Rectal smooth muscle tissue (tissue), 1 donor: ENCODE measurements at regions not wholly inside any gene's neighbourhood (a gene's known extent, or its start where the extent isn't known, plus 50 kb on each side); places are given as distances from the start of the nearest gene placed in this dataset.

Experiments used
- H3K27ac ChIP-seq: one replicate; pipeline ENCODE4 v1.7.0; 2013; ENCODE audit warnings: low read depth, low read length, inconsistent platforms
- H3K27me3 ChIP-seq: one replicate; pipeline ENCODE4 v1.7.0; 2013; ENCODE audit warnings: low read length; ENCODE audit not compliant: control insufficient read depth, insufficient read depth
- H3K36me3 ChIP-seq: one replicate; pipeline ENCODE4 v1.7.0; 2013; ENCODE audit warnings: low read length; ENCODE audit not compliant: control insufficient read depth, insufficient read depth
- H3K4me1 ChIP-seq: one replicate; pipeline ENCODE4 v1.7.0; 2013; ENCODE audit warnings: low read length; ENCODE audit not compliant: control insufficient read depth, insufficient read depth
- H3K4me3 ChIP-seq: one replicate; pipeline ENCODE4 v1.7.0; 2013; ENCODE audit warnings: low read length
- H3K9ac ChIP-seq: one replicate; pipeline ENCODE4 v1.7.0; 2013; ENCODE audit warnings: low read length

DNA sequence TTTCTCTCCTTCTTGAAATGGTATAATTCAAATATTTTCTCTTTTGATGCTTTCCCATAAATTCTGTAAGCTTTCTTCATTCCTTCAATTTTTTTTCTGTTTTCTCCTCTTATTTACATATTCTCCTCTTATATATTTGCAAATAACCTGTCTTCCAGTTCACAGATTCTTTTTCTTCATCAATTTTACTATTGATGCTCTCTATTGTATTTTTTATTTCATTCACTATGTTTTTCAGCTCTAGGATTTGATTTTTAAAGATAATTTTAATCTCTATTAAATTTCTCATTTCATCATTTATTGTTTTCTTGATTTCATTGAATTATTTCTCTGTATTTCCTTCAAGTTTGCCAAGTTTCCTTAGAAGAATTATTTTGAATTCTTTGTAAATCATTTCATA is 54.0 kb upstream of the PRPS1L1 start:
- no peaks in the 10 kb centered on the region for H3K36me3 ChIP-seq
- no peak overlapping the region for H3K9ac ChIP-seq
- H3K27me3 ChIP-seq, result no peaks in the 10 kb centered on the region
- H3K27ac ChIP-seq, result no peak overlapping the region
- H3K4me3 ChIP-seq, result no peak overlapping the region
- no peaks in the 10 kb centered on the region for H3K4me1 ChIP-seq

DNA sequence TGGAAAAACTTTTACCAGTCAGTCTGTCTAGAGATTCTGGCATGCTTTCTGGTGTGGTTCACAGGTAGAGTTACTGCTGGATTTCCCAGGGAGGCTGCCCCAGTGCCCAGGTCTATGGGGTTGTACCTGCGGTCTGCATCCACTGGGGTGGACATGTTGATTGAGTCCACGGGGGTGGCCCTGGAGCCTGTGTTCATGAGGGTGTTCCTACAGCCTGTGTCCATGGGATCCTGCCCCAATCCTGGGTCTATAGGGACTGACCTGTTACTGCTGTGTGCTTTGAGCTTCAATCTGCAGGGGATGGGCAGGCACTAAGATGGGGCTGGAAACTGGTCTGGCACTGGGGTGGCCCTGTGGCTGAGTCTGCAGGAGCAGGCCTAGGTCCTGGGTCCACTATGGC is 54.5 kb upstream of the PRPS1L1 start:
- no peaks in the 10 kb centered on the region for H3K36me3 ChIP-seq

DNA sequence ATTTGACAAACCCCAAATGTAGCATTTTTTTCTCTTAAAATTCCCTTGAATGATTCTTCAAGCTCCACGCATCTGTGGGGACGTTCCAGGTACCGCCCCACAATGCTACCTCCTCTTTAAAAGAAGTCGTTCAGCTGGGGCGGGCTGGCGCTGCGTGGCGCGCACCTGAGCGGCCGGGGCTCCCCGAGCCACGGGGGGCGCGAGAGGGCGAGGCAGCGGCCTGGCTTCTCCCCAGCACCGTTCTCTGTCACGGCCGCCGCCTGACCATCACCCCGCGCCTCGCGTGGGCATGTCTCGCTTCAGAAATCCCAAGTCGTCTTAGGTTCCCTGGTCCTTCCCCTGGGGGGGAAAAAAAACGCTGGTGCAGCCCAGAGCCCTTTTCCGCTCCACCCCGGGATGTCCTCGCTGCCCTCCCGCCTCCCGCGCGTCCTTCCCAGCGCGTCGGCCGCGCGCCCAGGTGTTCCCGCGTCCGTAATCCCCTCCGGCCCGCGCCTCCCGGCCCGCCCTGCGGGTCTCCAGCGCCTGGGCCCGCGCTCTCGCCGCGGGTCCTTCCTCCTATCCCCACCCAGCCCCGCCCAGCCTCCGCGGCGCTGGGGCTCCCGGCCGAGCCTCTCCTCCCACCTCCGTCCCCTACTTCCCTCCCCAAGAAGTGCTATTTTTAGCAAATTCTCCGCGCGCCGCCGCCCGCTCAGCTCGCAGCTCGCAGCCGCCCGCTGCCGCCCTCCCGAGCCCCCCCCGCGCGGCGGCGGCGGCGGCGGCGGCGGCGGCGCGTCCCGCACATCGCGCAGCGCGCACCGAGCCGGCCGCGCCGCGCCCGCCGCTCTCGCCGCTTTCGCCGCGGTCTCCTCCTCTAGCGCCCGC is 58.7 kb upstream of the PRPS1L1 start:
- Histone ChIP-seq H3K27me3 (no peaks in the 10 kb centered on the region), H3K9ac (no peak overlapping the region), H3K4me3 (peak overlapping the region; percentile 74), H3K27ac (peak overlapping the region; percentile 28), H3K36me3 (no peaks in the 10 kb centered on the region), H3K4me1 (no peaks in the 10 kb centered on the region)

More for the DNA sequence above, 54.5 kb upstream of the PRPS1L1 start:
- Histone ChIP-seq H3K9ac (no peak overlapping the region), H3K4me1 (no peaks in the 10 kb centered on the region), H3K27ac (no peak overlapping the region), H3K4me3 (no peak overlapping the region), H3K27me3 (no peaks in the 10 kb centered on the region)

DNA sequence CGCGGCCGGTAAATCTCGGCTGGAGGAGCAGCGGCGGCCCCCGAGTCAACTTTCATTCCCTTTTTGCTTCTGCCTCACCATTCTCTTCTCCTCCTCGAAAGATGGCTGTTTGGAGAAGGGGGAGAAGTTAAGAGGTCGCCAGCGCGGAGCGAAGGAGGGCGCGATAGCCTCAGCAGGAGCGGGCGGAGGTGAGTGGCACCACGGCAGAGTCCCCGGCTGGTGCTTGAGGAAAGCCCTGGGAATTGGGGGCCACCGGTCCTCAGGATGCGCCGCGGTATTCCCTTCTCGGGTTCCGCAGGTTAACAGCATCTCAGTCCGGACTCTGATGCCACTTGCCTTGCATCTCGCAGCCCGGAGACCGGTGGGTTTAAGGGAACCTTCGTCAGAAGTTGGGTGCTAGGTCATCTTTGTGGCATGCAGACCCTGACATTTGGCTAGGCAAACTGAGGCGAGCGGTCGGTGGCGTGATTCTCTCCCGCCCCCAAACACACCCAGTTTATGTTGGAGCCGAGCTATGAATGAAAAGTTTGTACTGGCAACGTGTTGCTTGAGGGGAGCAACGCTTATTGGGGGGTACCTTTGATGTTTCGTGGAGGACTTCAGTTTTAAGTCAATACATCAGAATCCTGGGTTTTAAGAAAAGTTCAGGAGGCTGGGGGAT is 59.5 kb upstream of the PRPS1L1 start:
- Histone ChIP-seq H3K4me3 (peak overlapping the region; percentile 67), H3K4me1 (no peaks in the 10 kb centered on the region), H3K36me3 (no peaks in the 10 kb centered on the region), H3K9ac (no peak overlapping the region), H3K27me3 (no peaks in the 10 kb centered on the region), H3K27ac (no peak overlapping the region)

DNA sequence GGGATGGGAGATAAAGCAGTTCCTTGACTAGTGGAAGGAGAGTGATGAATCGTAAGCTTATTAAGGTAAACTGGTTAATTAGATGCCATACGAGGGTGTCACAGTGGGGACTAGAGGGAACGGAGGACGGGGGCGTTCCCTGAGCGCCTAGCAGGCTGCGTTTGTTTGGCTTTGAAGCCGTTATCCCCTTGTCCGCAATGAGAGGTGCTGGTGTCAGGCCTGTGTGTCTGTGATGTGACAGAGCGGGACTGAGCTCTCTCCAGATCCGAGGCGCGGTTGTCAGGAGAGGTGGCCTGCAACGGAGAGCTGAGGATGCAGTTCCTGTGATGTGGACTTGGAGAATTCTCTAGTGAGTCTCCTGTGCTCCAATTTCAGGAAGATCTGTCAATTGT is 60.0 kb upstream of the PRPS1L1 start:
- no peaks in the 10 kb centered on the region for H3K27me3 ChIP-seq
- H3K4me1 ChIP-seq, result no peaks in the 10 kb centered on the region
- peak overlapping the region; percentile 67 for H3K4me3 ChIP-seq
- H3K36me3 ChIP-seq, result no peaks in the 10 kb centered on the region
- no peak overlapping the region for H3K27ac ChIP-seq
- no peak overlapping the region for H3K9ac ChIP-seq

DNA sequence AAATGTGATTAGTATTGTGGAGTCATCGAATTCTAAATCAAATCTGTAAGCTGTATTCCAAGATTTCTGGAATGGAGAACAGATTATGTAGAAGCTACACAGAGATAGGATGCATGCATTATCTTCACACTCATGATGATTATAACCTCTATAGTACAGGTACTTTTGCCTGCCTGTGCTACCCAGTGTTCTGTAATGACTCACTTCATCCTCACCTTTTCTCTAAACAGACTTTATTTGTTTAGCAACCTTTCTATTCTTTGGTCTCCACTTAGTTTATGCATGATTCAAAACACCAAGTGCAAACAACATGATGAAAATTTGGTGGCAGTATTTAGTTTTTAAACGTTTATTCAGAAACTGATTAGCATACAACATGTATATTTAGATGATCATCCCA is 68.4 kb upstream of the PRPS1L1 start:
- Histone ChIP-seq H3K27me3 (no peaks in the 10 kb centered on the region), H3K36me3 (no peaks in the 10 kb centered on the region), H3K9ac (no peak overlapping the region), H3K27ac (no peak overlapping the region), H3K4me3 (no peak overlapping the region), H3K4me1 (no peaks in the 10 kb centered on the region)

DNA sequence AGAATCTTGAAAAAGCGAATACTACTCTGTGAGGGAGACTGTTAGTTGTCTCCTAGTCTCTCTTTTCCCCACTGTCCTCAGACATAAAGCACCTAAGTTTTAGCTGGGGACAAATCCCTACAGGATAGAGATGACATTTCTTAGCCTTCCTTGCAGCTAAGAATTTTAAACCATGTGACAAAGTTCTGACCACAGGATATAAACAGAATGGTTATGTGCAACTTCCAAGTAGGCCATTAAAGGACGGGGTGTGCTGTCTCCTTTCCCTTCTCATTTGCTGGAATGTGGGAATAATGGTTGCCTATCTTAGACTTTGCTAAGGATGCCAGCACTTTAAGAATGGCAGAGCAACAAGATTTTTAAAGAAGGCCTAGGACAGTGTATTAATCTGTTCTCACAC is 74.9 kb upstream of the PRPS1L1 start:
- H3K9ac ChIP-seq, result no peak overlapping the region
- H3K36me3 ChIP-seq, result no peaks in the 10 kb centered on the region
- H3K27ac ChIP-seq, result no peak overlapping the region
- H3K4me1 ChIP-seq, result no peaks in the 10 kb centered on the region
- H3K27me3 ChIP-seq, result no peaks in the 10 kb centered on the region
- no peak overlapping the region for H3K4me3 ChIP-seq

DNA sequence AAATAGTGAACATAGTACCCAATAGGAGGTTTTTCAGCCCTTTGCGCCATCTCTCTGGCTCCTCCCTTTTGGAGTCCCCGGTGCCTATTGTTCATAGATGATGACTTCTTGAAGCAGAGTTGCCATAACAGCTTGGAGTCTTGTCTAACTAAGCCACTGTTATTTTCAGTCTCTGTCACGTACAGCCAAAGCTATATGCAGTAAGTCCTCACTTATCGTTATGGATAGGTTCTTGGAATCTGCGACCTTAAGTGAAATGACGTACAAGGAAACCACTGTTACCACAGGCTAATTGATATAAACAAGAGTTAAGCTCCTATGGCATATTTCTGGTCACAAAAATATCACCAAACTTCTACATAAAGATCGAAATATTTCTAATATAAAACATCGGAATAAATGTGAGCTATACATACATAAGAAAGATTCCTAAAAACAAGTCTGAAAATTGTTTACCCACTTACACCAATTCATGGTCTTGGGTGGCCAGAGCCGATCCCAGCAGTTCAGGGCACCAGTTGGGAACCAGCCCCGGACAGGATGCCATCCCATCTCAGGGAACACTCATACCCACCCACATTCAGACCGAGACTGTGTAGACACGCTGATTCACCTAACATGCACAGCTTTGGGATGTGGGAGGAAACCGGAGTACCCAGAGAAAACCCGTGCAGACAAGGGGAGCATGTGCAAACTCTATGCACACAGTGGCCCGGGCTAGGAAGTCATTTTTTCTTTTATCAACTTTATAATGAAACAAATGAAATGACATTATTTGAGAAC is 76.0 kb upstream of the PRPS1L1 start:
- H3K9ac ChIP-seq, result no peak overlapping the region
- H3K27ac ChIP-seq, result no peak overlapping the region
- H3K27me3 ChIP-seq, result no peaks in the 10 kb centered on the region
- no peaks in the 10 kb centered on the region for H3K36me3 ChIP-seq
- H3K4me3 ChIP-seq, result no peak overlapping the region
- no peaks in the 10 kb centered on the region for H3K4me1 ChIP-seq

DNA sequence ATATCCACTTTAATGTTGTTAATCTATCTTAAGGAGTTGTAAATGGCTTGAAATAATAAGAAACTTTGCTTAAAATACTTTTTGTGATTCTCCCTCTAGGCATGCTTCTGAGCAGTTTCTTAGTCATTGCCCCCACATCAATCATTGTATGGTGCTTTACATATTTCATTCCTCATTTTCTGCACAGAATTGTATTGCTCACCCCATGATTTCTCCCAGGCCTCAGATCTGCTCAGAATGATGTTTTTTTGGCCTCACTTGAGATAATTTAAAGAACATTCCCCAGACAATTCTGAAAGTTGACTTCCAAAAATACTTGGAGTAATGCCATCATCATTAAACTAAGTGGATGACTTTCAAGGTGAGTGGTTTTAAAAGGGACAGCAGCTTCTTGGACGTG is 82.1 kb upstream of the PRPS1L1 start:
- Histone ChIP-seq H3K4me3 (no peak overlapping the region), H3K27me3 (no peaks in the 10 kb centered on the region), H3K27ac (no peak overlapping the region)

DNA sequence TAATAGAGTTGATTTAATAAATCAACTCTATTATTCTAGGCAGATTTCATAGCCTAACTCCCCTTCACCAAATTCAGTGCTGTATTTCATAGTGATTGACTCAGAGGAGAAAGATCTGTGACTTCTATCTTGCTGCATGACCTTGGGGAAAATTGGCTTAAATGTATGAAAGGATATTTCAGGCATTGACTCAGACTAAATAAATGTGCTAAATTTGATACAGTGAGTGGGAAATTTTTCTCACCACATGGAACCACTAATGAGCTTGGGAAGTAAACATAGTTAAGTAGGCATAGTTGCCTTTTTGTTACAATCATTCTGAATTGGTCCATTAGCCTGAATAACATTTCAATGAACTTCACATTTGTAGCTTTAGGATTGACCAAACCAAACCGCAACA is 89.0 kb upstream of the PRPS1L1 start:
- H3K4me1 ChIP-seq, result no peaks in the 10 kb centered on the region
- no peak overlapping the region for H3K27ac ChIP-seq
- H3K4me3 ChIP-seq, result no peak overlapping the region
- no peaks in the 10 kb centered on the region for H3K36me3 ChIP-seq
- no peak overlapping the region for H3K9ac ChIP-seq
- no peaks in the 10 kb centered on the region for H3K27me3 ChIP-seq

More for the DNA sequence above, 82.1 kb upstream of the PRPS1L1 start:
- Histone ChIP-seq H3K36me3 (no peaks in the 10 kb centered on the region), H3K9ac (no peak overlapping the region), H3K4me1 (peaks cover 2% of the 10 kb centered on the region)

DNA sequence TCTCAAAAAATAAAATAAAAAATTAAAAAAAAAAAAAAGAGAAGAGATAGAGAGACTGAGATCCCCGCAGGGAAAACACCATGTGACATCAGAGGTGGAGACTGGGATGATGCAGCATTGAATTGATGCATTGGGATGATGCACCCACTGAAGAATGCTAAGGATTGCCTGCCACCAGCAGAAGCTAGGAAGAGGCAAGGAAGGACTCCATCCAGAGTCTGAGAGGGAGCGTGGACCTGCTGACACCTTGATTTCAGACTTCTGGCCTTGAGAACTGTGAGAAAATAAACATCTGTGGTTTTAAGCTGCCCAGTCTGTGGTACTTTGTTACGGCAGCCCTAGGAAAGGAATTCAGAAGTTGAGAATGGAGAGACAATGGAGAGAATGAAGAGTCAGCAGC is 89.8 kb upstream of the PRPS1L1 start:
- H3K4me3 ChIP-seq, result no peak overlapping the region

DNA sequence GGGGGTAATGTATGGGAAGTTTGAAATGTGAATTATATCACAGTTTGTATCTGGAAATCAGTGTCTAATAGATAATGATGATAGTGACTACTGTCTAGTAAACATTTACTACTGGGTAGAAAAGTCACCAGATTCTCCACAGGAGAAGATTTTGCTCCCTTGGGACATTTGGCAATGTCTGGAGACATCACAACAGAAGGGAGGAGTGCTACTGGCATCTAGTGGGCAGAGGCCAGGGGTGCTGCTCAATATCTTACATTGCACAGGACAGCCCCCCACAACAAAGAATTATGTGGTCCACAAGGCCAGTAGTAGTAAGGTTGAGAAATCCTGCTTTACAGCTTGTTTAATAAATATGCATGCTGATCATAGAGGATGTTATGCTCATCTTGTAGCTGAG is 92.3 kb upstream of the PRPS1L1 start:
- Histone ChIP-seq H3K9ac (no peak overlapping the region), H3K4me1 (no peaks in the 10 kb centered on the region)

More for the DNA sequence above, 89.8 kb upstream of the PRPS1L1 start:
- H3K27me3 ChIP-seq, result no peaks in the 10 kb centered on the region
- no peak overlapping the region for H3K27ac ChIP-seq
- no peak overlapping the region for H3K9ac ChIP-seq
- no peaks in the 10 kb centered on the region for H3K36me3 ChIP-seq
- no peaks in the 10 kb centered on the region for H3K4me1 ChIP-seq

More for the DNA sequence above, 92.3 kb upstream of the PRPS1L1 start:
- Histone ChIP-seq H3K27me3 (no peaks in the 10 kb centered on the region), H3K36me3 (no peaks in the 10 kb centered on the region), H3K27ac (no peak overlapping the region), H3K4me3 (no peak overlapping the region)
